SK-N-MC (cell line): ENCODE measurements at regions not wholly inside any gene's neighbourhood (a gene's known extent, or its start where the extent isn't known, plus 50 kb on each side); places are given as distances from the start of the nearest gene placed in this dataset.

Experiments
- EZH2 ChIP-seq: fragments of 200-600 bp; sonication (generic); IDR thresholded peaks from one replicate; pipeline ENCODE4 v1.6.1; 2017; ENCODE audit warnings: antibody characterized with exemption
- FOXP2 ChIP-seq: optimal IDR thresholded peaks from 2 replicates; pipeline ENCODE3; 2011; ENCODE audit warnings: mild to moderate bottlenecking, moderate library complexity; ENCODE audit not compliant: insufficient read depth; ENCODE audit errors: extremely low read length, control extremely low read depth
- POLR2AphosphoS5 ChIP-seq: IDR thresholded peaks from 2 replicates; pipeline ENCODE4 v1.6.1; 2012; ENCODE audit warnings: mild to moderate bottlenecking, low read depth, low read length, borderline replicate concordance

DNA sequence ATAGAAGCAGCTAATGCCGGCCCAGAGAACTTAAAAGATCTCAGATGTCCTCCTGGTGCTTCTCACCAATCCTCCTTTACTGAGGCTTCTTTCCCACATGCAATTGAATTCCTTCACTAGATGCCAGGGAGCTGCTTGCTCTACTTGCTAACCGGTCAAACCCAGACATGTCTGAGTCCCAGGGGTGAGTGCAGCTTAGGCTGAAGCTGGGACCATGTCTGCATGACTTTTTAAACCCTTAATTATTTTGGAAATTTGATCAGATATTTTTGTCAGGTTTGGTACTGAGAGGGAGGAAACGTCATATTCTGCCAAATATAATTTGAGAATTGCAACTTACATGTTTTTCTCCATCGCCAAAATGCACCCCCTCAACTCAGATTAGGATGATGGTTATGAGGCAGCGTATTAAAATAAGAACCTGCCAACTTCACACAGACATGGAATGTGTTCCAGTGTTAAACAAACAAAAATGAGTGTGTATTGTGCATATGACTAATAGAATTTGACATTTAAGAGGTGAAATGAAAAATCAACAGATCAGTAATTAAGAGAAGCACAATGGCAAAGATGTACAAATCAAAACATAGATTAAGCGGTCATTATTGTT is 529.5 kb downstream of the ETS1 start:
- TF ChIP-seq EZH2 (no peak), POLR2AphosphoS5 (no peak), FOXP2 (no peak)
